AG04450 (cell line): ENCODE measurements at regions not wholly inside any gene's neighbourhood (a gene's known extent, or its start where the extent isn't known, plus 50 kb on each side); places are given as distances from the start of the nearest gene placed in this dataset.

Experiments used
- CTCF ChIA-PET: fragments of 300-600, 350-600 bp; formaldehyde crosslinking; extraction: SDS; loops from one replicate; lab custom pipeline; 2022; ENCODE audit warnings: antibody characterized with exemption, inconsistent platforms; lab: Charles Lee
- POLR2A ChIA-PET: fragments of 350-600 bp; formaldehyde crosslinking; extraction: SDS; loops from one replicate; lab custom pipeline; 2021; ENCODE audit warnings: antibody characterized with exemption, inconsistent platforms; lab: Yijun Ruan, JAX
- DNase-seq: peaks from one replicate; pipeline ENCODE4 v3.0.0-alpha.2; 2011; ENCODE audit warnings: low read depth, low spot score
- H3K27ac ChIP-seq: one replicate; pipeline ENCODE4 v1.5.1; 2012; ENCODE audit warnings: low read depth, low read length, control low read depth
- H3K27me3 ChIP-seq: one replicate; pipeline ENCODE4 v1.6.0; 2012; ENCODE audit warnings: low read length; ENCODE audit not compliant: control insufficient read depth, insufficient read depth
- H3K4me3 ChIP-seq: 2 replicates; pipeline ENCODE4 v1.5.1; 2011; ENCODE audit warnings: mild to moderate bottlenecking, low read depth, low read length, control low read depth
- H3K9me3 ChIP-seq: 2 replicates; pipeline ENCODE4 v1.5.1; 2012; ENCODE audit warnings: low read length; ENCODE audit not compliant: control insufficient read depth, insufficient read depth
- CTCF ChIP-seq: IDR thresholded peaks from 2 replicates; pipeline ENCODE4 v1.5.1; 2011; ENCODE audit warnings: low read depth, low read length, control low read depth, inconsistent platforms

- no peak for DNase-seq
- H3K4me3 ChIP-seq = no peak overlapping the region
- CTCF ChIA-PET = no interaction called here
- H3K27ac ChIP-seq = no peak overlapping the region
- TF ChIP-seq CTCF = no peak
- peaks cover 2% of the 10 kb centered on the region; the same call in 1 of the 2 replicates for H3K9me3 ChIP-seq
- peaks cover 4% of the 10 kb centered on the region for H3K27me3 ChIP-seq
- POLR2A ChIA-PET = no interaction called here
Observed at GRCh38 chr6:109295774-109296156, 86.5 kb downstream of the CD164 start.

GRCh38 chr6:109295109-109295773, 87.0 kb downstream of the CD164 start:
- ChIA-PET CTCF (no interaction called here), POLR2A (no interaction called here)
- Histone ChIP-seq H3K4me3 (no peak overlapping the region), H3K27me3 (peaks cover 4% of the 10 kb centered on the region), H3K27ac (no peak overlapping the region), H3K9me3 (peaks cover 7% of the 10 kb centered on the region; the same call in 1 of the 2 replicates)
- no peak for DNase-seq
- no peak for TF ChIP-seq CTCF

- DNase-seq = no peak
- Histone ChIP-seq H3K9me3 (peaks cover 10% of the 10 kb centered on the region; the same call in 1 of the 2 replicates), H3K27ac (no peak overlapping the region), H3K4me3 (no peak overlapping the region), H3K27me3 (peaks cover 8% of the 10 kb centered on the region)
- TF ChIP-seq CTCF = no peak
- ChIA-PET POLR2A (no interaction called here), CTCF (no interaction called here)
Observed at GRCh38 chr6:109292983-109293586, 89.2 kb downstream of the CD164 start.

- TF ChIP-seq CTCF = no peak
- no peak for DNase-seq
- Histone ChIP-seq H3K9me3 (peaks cover 10% of the 10 kb centered on the region; the same call in 1 of the 2 replicates), H3K27ac (no peak overlapping the region), H3K4me3 (no peak overlapping the region), H3K27me3 (peaks cover 8% of the 10 kb centered on the region)
- CTCF ChIA-PET = no interaction called here
- POLR2A ChIA-PET = no interaction called here
Observed at GRCh38 chr6:109292420-109292819, 89.8 kb downstream of the CD164 start.

- Histone ChIP-seq H3K9me3 (peaks cover 10% of the 10 kb centered on the region; the same call in 1 of the 2 replicates), H3K27me3 (peaks cover 8% of the 10 kb centered on the region), H3K27ac (no peak overlapping the region), H3K4me3 (no peak overlapping the region)
- POLR2A ChIA-PET = no interaction called here
- no peak for DNase-seq
- TF ChIP-seq CTCF = no peak
- CTCF ChIA-PET = no interaction called here
Observed at GRCh38 chr6:109291902-109292301, 90.4 kb downstream of the CD164 start.
